Thyroid gland (tissue), 4 donors: ENCODE measurements at regions not wholly inside any gene's neighbourhood (a gene's known extent, or its start where the extent isn't known, plus 50 kb on each side); places are given as distances from the start of the nearest gene placed in this dataset.

Experiments
- DNase-seq, 2 donors: peaks; one replicate each; pipeline ENCODE4 v3.0.0-alpha.2; 2019
- H3K27ac ChIP-seq, 3 donors: fragments of 200-600 bp; sonication (generic); 1 replicate in 2 of 3; 2 replicates in 1 of 3; pipeline ENCODE4 v1.5.1; 2016 to 2019; ENCODE audit warnings: mild to moderate bottlenecking in 1 of 3, moderate library complexity in 1 of 3
- H3K27me3 ChIP-seq: fragments of 200-600 bp; sonication (generic); one replicate; pipeline ENCODE4 v1.5.1; 2019
- H3K36me3 ChIP-seq, 2 donors: fragments of 200-600 bp; sonication (generic); one replicate each; pipeline ENCODE4 v1.5.1; 2016 to 2019
- H3K4me1 ChIP-seq, 2 donors: fragments of 200-600 bp; sonication (generic); one replicate each; pipeline ENCODE4 v1.5.1; 2017 to 2019
- H3K4me3 ChIP-seq, 3 donors: fragments of 200-600 bp; sonication (generic); replicated peaks in 1 of 3; 1 replicate in 2 of 3; 2 replicates in 1 of 3; pipeline ENCODE4 v1.5.1; 2016; ENCODE audit warnings: mild to moderate bottlenecking in 1 of 3
- H3K9me3 ChIP-seq: fragments of 200-600 bp; sonication (generic); one replicate; pipeline ENCODE4 v1.5.1; 2017
- POLR2A ChIP-seq, 2 donors: fragments of 450-650 bp; IDR thresholded peaks; one replicate each; pipeline ENCODE4 v1.6.1; 2017; ENCODE audit warnings: antibody characterized with exemption in 2 of 2, mild to moderate bottlenecking in 2 of 2, moderate library complexity in 1 of 2
- WGBS, 2 donors: methylation state at CpG; one replicate each; pipeline ENCODE4 v1.1.5; 2017; 5-methylcytosine and 5-hydroxymethylcytosine counted together
- intact Hi-C: fragments of 100-400 bp; cut with DNase I; formaldehyde crosslinking; loops from one replicate; pipeline ENCODE4 v1.15.1; 2023
- TF ChIP-seq, protein P1 (sequence below), 6 experiments: fragments of 200-600 bp in 3 of 6; fragments of 450-650 bp in 3 of 6; sonication (generic) in 3 of 6; IDR thresholded peaks; one replicate each; pipeline ENCODE4 v1.5.1; 2016 to 2019; ENCODE audit warnings: antibody characterized with exemption in 6 of 6, mild to moderate bottlenecking in 2 of 6, inconsistent platforms in 1 of 6, moderate library complexity in 1 of 6

DNA sequence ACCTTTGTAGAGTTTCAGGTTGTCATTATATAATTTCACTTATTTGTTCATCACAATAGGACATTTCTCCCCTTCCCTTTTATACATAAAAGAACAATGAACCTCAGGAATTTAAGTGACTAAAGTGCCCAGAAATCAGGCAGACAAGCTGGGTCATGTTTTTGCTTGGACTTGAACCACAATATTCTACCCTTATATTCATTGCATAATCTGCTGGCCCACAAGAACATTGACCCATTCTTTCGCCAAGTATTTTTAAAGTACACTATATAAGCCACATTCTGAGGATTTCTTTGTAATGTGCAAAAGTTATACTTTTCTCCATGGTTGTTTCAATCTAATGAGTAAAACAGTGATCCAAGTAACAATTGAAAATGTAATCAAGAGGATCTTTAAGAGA is 637.5 kb upstream of the SLIT2 start:
- 95 to 97% methylated on average over 1 of the region's 1 CpG for WGBS, 2 donors

GRCh38 chr4:19596342-19596741 is 655.4 kb upstream of the SLIT2 start:
- Histone ChIP-seq H3K9me3 (no peaks in the 10 kb centered on the region), H3K36me3 (no peaks in the 10 kb centered on the region), H3K4me1 (no peaks in the 10 kb centered on the region), H3K27me3 (no peaks in the 10 kb centered on the region), H3K27ac (no peak overlapping the region), H3K4me3 (no peak overlapping the region)
- TF ChIP-seq, protein P1, sequence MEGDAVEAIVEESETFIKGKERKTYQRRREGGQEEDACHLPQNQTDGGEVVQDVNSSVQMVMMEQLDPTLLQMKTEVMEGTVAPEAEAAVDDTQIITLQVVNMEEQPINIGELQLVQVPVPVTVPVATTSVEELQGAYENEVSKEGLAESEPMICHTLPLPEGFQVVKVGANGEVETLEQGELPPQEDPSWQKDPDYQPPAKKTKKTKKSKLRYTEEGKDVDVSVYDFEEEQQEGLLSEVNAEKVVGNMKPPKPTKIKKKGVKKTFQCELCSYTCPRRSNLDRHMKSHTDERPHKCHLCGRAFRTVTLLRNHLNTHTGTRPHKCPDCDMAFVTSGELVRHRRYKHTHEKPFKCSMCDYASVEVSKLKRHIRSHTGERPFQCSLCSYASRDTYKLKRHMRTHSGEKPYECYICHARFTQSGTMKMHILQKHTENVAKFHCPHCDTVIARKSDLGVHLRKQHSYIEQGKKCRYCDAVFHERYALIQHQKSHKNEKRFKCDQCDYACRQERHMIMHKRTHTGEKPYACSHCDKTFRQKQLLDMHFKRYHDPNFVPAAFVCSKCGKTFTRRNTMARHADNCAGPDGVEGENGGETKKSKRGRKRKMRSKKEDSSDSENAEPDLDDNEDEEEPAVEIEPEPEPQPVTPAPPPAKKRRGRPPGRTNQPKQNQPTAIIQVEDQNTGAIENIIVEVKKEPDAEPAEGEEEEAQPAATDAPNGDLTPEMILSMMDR (IDR thresholded peaks at IDR 0.05) = no peak
- TF ChIP-seq POLR2A (IDR thresholded peaks at IDR 0.05) = no peak
- WGBS, 2 donors = 69 to 71% methylated on average over 2 of the region's 2 CpGs
- intact Hi-C loops = no loop called here
- no peak for DNase-seq

More for the DNA sequence above, 637.5 kb upstream of the SLIT2 start:
- Histone ChIP-seq H3K36me3 (no peaks in the 10 kb centered on the region), H3K4me3 (no peak overlapping the region), H3K9me3 (no peaks in the 10 kb centered on the region), H3K27ac (no peak overlapping the region), H3K27me3 (no peaks in the 10 kb centered on the region), H3K4me1 (no peaks in the 10 kb centered on the region)
- DNase-seq = no peak
- intact Hi-C loops = no loop called here
- TF ChIP-seq, protein P1 (IDR thresholded peaks at IDR 0.05) = no peak
- no peak for TF ChIP-seq POLR2A (IDR thresholded peaks at IDR 0.05)

- no peak for TF ChIP-seq POLR2A (IDR thresholded peaks at IDR 0.05)
- TF ChIP-seq, protein P1 (IDR thresholded peaks at IDR 0.05) = no peak
- Histone ChIP-seq H3K27me3 (no peaks in the 10 kb centered on the region), H3K27ac (no peak overlapping the region), H3K36me3 (no peaks in the 10 kb centered on the region), H3K4me1 (no peaks in the 10 kb centered on the region), H3K9me3 (no peaks in the 10 kb centered on the region), H3K4me3 (no peak overlapping the region)
- no peak for DNase-seq
- intact Hi-C loops = no loop called here
- WGBS, 2 donors = 91 to 95% methylated on average over 3 of the region's 3 CpGs
These were observed 659.3 kb upstream of the SLIT2 start for GRCh38 chr4:19592391-19592790.

GRCh38 chr4:19583827-19584569 is 667.7 kb upstream of the SLIT2 start:
- H3K4me3 ChIP-seq = no peak overlapping the region
- H3K27me3 ChIP-seq = no peaks in the 10 kb centered on the region
- intact Hi-C loops = no loop called here
- TF ChIP-seq, protein P1 (IDR thresholded peaks at IDR 0.05) = no peak
- no peak for TF ChIP-seq POLR2A (IDR thresholded peaks at IDR 0.05)
- H3K27ac ChIP-seq = no peak overlapping the region
- no peaks in the 10 kb centered on the region for H3K36me3 ChIP-seq
- no peaks in the 10 kb centered on the region for H3K4me1 ChIP-seq
- no peaks in the 10 kb centered on the region for H3K9me3 ChIP-seq
- DNase-seq = no peak
- 87 to 91% methylated on average over 4 of the region's 4 CpGs for WGBS, 2 donors

- no peaks in the 10 kb centered on the region for H3K4me1 ChIP-seq
- DNase-seq = no peak
- H3K4me3 ChIP-seq = no peak overlapping the region
- H3K27ac ChIP-seq = no peak overlapping the region
- H3K27me3 ChIP-seq = no peaks in the 10 kb centered on the region
- H3K9me3 ChIP-seq = no peaks in the 10 kb centered on the region
- no peaks in the 10 kb centered on the region for H3K36me3 ChIP-seq
- intact Hi-C loops = no loop called here
- 72 to 77% methylated on average over 4 of the region's 4 CpGs for WGBS, 2 donors
- no peak for TF ChIP-seq POLR2A (IDR thresholded peaks at IDR 0.05)
- TF ChIP-seq, protein P1 (IDR thresholded peaks at IDR 0.05) = no peak
These were observed 671.6 kb upstream of the SLIT2 start for GRCh38 chr4:19580095-19580494.
